Esophagus muscularis mucosa (tissue), 4 donors: ENCODE measurements at regions not wholly inside any gene's neighbourhood (a gene's known extent, or its start where the extent isn't known, plus 50 kb on each side); places are given as distances from the start of the nearest gene placed in this dataset.

Experiments used
- DNase-seq: peaks from one replicate; pipeline ENCODE4 v3.0.0-alpha.2; 2017; ENCODE audit errors: extremely low spot score
- H3K27ac ChIP-seq, 4 donors: fragments of 200-600 bp; sonication (generic); replicated peaks in 1 of 4; 1 replicate in 3 of 4; 2 replicates in 1 of 4; pipeline ENCODE4 v1.5.1; 2016 to 2019; ENCODE audit warnings: mild to moderate bottlenecking in 1 of 4
- H3K27me3 ChIP-seq, 4 donors: fragments of 200-600 bp; sonication (generic); one replicate each; pipeline versions ENCODE4 v1.5.1 to v1.6.0; 2016 to 2019
- H3K36me3 ChIP-seq, 4 donors: fragments of 200-600 bp; sonication (generic); one replicate each; pipeline ENCODE4 v1.5.1; 2016 to 2019
- H3K4me1 ChIP-seq, 4 donors: fragments of 200-600 bp; sonication (generic); one replicate each; pipeline ENCODE4 v1.5.1; 2016 to 2019
- H3K4me3 ChIP-seq, 4 donors: fragments of 200-600 bp; sonication (generic); 1 replicate in 2 of 4; 2 replicates in 2 of 4; pipeline ENCODE4 v1.5.1; 2016 to 2019; ENCODE audit warnings: mild to moderate bottlenecking in 4 of 4, moderate library complexity in 1 of 4
- H3K9me3 ChIP-seq, 4 donors: fragments of 200-600 bp; sonication (generic); 1 replicate in 3 of 4; 2 replicates in 1 of 4; pipeline ENCODE4 v1.5.1; 2016 to 2019
- EP300 ChIP-seq: sonication (generic); formaldehyde crosslinking; IDR thresholded peaks from one replicate; pipeline ENCODE4 v1.6.1; 2017; ENCODE audit warnings: antibody characterized with exemption
- POLR2A ChIP-seq: fragments of 450-650 bp; IDR thresholded peaks from one replicate; pipeline ENCODE4 v1.6.1; 2017; ENCODE audit warnings: antibody characterized with exemption, moderate library complexity, mild to moderate bottlenecking, low read depth
- POLR2AphosphoS5 ChIP-seq, 2 donors: sonication (generic); formaldehyde crosslinking; IDR thresholded peaks; one replicate each; pipeline ENCODE4 v1.6.1; 2017; ENCODE audit warnings: antibody characterized with exemption in 2 of 2
- WGBS: methylation state at CpG from one replicate; pipeline ENCODE4 v1.1.5; 2018; 5-methylcytosine and 5-hydroxymethylcytosine counted together
- intact Hi-C: fragments of 100-400 bp; cut with DNase I; formaldehyde crosslinking; loops from one replicate; pipeline ENCODE4 v1.15.1; 2023
- TF ChIP-seq, protein P1 (sequence below), 3 experiments: fragments of 200-600 bp in 2 of 3; fragments of 450-650 bp in 1 of 3; sonication (generic) in 2 of 3; IDR thresholded peaks; one replicate each; pipeline ENCODE4 v1.5.1; 2017 to 2019; ENCODE audit warnings: antibody characterized with exemption in 3 of 3, mild to moderate bottlenecking in 2 of 3, moderate library complexity in 1 of 3

DNA sequence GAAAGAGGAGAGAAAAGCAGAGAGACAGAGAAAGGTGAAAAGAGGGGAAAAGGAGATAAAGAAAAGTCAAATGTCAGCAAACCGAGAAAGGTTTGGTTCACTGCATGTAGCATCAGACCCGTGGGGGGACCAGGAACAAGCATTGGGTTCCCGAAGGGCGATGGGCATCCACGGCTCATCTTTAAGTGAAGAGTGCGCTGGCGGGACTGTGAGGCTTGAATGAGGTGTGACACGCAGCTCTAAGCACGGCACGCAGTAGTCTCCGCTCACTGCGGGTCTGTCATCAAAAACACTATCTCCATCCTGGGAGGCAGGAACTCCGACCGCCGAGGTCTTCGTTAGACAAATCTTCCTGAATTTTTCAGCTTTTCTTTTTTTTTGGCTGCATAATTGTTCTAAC, 173.4 kb upstream of the PFKP start:
- WGBS, result 90% methylated on average over 16 of the region's 16 CpGs
- H3K36me3 ChIP-seq, result no peaks in the 10 kb centered on the region
- TF ChIP-seq POLR2A (no peak), POLR2AphosphoS5 (IDR thresholded peaks at IDR 0.05) (no peak), EP300 (no peak)
- TF ChIP-seq, protein P1, sequence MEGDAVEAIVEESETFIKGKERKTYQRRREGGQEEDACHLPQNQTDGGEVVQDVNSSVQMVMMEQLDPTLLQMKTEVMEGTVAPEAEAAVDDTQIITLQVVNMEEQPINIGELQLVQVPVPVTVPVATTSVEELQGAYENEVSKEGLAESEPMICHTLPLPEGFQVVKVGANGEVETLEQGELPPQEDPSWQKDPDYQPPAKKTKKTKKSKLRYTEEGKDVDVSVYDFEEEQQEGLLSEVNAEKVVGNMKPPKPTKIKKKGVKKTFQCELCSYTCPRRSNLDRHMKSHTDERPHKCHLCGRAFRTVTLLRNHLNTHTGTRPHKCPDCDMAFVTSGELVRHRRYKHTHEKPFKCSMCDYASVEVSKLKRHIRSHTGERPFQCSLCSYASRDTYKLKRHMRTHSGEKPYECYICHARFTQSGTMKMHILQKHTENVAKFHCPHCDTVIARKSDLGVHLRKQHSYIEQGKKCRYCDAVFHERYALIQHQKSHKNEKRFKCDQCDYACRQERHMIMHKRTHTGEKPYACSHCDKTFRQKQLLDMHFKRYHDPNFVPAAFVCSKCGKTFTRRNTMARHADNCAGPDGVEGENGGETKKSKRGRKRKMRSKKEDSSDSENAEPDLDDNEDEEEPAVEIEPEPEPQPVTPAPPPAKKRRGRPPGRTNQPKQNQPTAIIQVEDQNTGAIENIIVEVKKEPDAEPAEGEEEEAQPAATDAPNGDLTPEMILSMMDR (IDR thresholded peaks at IDR 0.05), result no peak

DNA sequence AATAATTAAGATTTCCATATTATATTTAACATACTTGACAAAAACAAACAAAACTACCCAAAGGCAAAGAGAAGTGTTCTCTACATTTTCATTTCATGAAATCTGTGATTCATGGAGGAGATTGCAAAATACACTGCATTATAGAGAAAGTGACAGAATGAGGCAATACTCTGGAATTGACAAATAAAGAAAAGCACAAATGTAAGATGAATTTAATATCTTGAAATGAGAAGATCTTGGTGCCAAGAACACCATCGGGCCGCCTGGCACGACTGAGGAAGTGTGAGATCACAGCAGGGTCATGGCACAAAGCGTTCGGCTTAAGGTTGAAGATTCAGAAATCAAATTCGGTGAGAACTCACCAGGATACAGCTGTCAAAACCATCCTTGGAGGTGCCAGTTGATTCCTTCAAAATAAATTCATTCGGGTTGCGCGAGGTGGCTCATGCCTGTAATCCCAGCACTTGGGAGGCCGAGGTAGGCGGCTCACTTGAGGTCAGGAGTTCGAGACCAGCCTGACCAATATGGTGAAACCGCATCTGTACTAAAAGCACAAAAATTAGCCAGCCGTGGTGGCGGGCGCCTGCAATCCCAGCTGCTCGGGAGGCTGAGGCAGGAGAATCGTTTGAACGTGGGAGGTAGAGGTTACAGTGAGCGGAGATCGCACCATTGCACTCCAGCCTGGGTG, 174.0 kb upstream of the PFKP start:
- no peak overlapping the region for H3K27ac ChIP-seq
- no peak for DNase-seq
- no peaks in the 10 kb centered on the region for H3K27me3 ChIP-seq
- no peaks in the 10 kb centered on the region for H3K4me1 ChIP-seq
- no peak overlapping the region for H3K4me3 ChIP-seq
- WGBS, result 89% methylated on average over 21 of the region's 21 CpGs
- TF ChIP-seq, protein P1 (IDR thresholded peaks at IDR 0.05), result no peak
- TF ChIP-seq POLR2AphosphoS5 (IDR thresholded peaks at IDR 0.05) (no peak), EP300 (no peak), POLR2A (no peak)
- intact Hi-C loops, result no loop called here
- no peaks in the 10 kb centered on the region for H3K36me3 ChIP-seq
- no peaks in the 10 kb centered on the region for H3K9me3 ChIP-seq

More for the DNA sequence above, 173.4 kb upstream of the PFKP start:
- no peaks in the 10 kb centered on the region for H3K9me3 ChIP-seq
- H3K4me1 ChIP-seq, result no peaks in the 10 kb centered on the region
- H3K4me3 ChIP-seq, result no peak overlapping the region
- DNase-seq, result no peak
- no peaks in the 10 kb centered on the region for H3K27me3 ChIP-seq
- no peak overlapping the region for H3K27ac ChIP-seq
- intact Hi-C loops, result no loop called here

DNA sequence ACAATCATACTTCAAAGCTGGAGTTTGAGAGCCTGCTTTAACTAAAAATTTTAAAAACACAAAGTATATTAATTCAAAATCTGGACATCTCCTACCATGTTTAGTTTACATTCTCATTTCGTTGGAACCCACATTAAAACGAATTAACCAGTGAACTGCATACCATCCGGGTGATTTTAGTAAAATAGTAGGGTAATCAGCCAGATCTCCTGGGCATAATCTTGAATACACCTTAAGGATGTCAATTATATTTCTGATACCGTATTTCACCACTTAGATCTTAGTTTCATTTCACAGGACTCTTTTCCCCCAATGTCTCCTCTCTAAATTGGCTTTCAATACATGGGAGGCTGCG, 175.6 kb upstream of the PFKP start:
- no peaks in the 10 kb centered on the region for H3K36me3 ChIP-seq
- H3K27ac ChIP-seq, result no peak overlapping the region
- intact Hi-C loops, result no loop called here
- no peak overlapping the region for H3K4me3 ChIP-seq
- no peaks in the 10 kb centered on the region for H3K4me1 ChIP-seq
- no peak for DNase-seq
- H3K9me3 ChIP-seq, result no peaks in the 10 kb centered on the region
- no peaks in the 10 kb centered on the region for H3K27me3 ChIP-seq
- 75% methylated on average over 5 of the region's 5 CpGs for WGBS
- no peak for TF ChIP-seq POLR2A
- TF ChIP-seq, protein P1 (IDR thresholded peaks at IDR 0.05), result no peak
- no peak for TF ChIP-seq EP300
- no peak for TF ChIP-seq POLR2AphosphoS5 (IDR thresholded peaks at IDR 0.05)

DNA sequence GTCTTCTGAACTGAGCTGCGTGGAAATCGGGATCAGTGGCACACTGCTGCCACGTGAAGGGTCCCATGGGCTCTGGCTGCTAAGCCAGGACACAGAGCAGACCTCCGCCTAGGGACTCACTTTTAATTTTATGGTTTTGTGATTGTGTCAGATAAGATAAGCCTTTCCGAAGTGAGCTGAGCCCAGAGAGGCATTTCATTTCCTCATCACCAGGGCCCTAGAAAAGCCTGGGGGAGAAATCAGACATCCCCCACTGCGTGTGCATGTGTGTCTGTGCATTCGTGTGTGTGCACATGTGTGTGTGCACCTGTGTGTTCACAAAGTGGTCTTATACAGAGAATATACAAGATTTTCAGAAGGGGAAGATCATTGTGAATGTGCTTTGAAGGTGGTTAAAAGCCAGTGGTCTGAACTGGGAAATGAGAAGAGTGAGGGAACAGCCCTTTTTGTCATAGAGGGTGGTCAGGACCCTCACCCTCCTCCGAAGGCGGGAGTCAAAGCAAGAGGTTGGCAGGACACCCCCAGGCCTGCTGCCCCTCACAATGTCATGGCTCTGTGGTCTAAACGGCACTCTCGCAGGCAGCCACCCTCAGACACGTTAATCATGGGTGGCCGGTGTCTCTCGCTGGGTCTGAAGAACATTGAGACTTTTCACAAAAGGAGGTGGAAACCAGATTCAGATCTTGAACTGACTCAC, 176.1 kb upstream of the PFKP start:
- H3K4me3 ChIP-seq, result no peak overlapping the region
- no peaks in the 10 kb centered on the region for H3K9me3 ChIP-seq
- TF ChIP-seq, protein P1 (IDR thresholded peaks at IDR 0.05), result no peak
- TF ChIP-seq EP300 (no peak), POLR2AphosphoS5 (IDR thresholded peaks at IDR 0.05) (no peak), POLR2A (no peak)
- H3K27me3 ChIP-seq, result no peaks in the 10 kb centered on the region
- no peak overlapping the region for H3K27ac ChIP-seq
- no peaks in the 10 kb centered on the region for H3K36me3 ChIP-seq
- no peak for DNase-seq
- no peaks in the 10 kb centered on the region for H3K4me1 ChIP-seq
- intact Hi-C loops, result no loop called here
- WGBS, result 76% methylated on average over 14 of the region's 14 CpGs
